ENCODE measurements at regions not wholly inside any gene's neighbourhood (a gene's known extent, or its start where the extent isn't known, plus 50 kb on each side); places are given as distances from the start of the nearest gene placed in this dataset.

DNA sequence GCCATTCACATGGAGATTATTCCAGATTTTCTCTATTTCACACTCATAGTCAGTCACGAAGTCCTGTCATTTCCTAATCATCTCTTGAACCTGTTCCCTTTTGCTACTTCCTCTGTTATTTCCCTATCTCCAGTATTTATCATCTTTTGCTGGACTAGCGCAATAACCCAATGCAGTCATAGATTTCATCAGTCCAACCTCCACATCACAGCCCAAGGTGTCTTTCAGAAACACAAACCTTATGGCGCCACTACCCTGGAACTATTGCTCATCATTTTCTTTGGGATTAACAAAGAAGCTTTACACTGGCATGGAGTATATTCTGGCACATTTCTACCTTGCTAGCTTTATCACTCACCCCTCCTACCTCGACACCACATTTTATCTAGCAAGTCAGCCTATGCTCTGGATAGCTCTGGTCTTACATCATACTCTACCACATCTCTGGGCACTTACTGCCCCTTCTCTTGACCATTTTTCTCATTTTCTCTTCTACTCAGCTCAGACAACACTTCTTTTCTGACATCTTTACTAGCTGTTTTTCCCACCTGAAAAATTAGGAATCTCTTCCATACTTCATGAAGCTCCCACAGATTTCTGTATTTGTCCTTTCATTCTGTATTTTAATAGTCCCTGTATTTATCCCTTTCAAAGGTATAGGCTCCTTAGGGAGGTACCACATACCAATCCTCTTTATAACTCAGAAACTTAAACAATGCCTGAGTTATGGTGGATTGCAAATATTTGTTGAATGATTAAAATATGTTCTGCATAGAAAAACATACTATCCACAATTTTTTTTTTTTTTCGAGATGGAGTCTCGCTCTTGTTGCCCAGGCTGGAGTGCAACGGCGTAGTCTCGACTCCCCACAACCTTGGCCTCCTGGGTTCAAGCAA lies 534.7 kb downstream of the KLF12 start:
- Histone ChIP-seq H3K4me3 (no peak overlapping the region), H3K27ac (no peak overlapping the region), H3K9me3 (ENCODE audit: low read depth, low read length) (no peaks in the 10 kb centered on the region), H3K9ac (ENCODE audit: insufficient read length) (no peak overlapping the region), H3K36me3 (ENCODE audit: insufficient read depth, low read length) (no peaks in the 10 kb centered on the region)
- DNase-seq (ENCODE audit: low read depth, low spot score) = no peak
- no peak for TF ChIP-seq EZH2 (IDR thresholded peaks at IDR 0.05)
- no peak for TF ChIP-seq FOXP2 (optimal IDR thresholded peaks at IDR 0.05; ENCODE audit: control extremely low read depth, extremely low read length, insufficient read depth)
- no peak for TF ChIP-seq POLR2AphosphoS5 (IDR thresholded peaks at IDR 0.05; ENCODE audit: borderline replicate concordance, low read depth, low read length)

GRCh38 chr13:73598020-73598712 lies 536.0 kb downstream of the KLF12 start:
- no peak for DNase-seq (ENCODE audit: low read depth, low spot score)
- Histone ChIP-seq H3K4me3 (no peak overlapping the region), H3K36me3 (ENCODE audit: insufficient read depth, low read length) (no peaks in the 10 kb centered on the region), H3K9me3 (ENCODE audit: low read depth, low read length) (no peaks in the 10 kb centered on the region), H3K9ac (ENCODE audit: insufficient read length) (no peak overlapping the region), H3K27ac (no peak overlapping the region)
- no peak for TF ChIP-seq FOXP2 (optimal IDR thresholded peaks at IDR 0.05; ENCODE audit: control extremely low read depth, extremely low read length, insufficient read depth)
- TF ChIP-seq EZH2 (IDR thresholded peaks at IDR 0.05) = no peak
- TF ChIP-seq POLR2AphosphoS5 (IDR thresholded peaks at IDR 0.05; ENCODE audit: borderline replicate concordance, low read depth, low read length) = no peak

DNA sequence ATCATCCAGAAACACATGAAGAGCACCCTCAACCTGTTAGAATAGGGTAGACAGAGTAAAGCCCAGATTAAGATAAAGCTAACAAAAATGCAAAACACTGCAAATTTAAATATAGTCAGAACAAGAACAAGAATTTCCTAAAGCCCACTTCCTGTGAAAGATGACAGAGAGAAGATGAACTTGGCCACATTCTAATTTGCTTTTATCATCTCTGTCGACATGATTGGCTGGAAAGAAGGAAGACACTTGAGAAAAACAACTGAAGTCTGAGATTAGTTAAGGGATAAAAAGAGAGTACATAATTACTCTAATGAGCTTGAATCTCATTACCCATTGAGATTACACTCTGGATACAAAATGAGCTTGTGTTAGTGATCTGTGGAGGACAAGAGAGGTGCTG lies 537.6 kb downstream of the KLF5 start:
- no peak for TF ChIP-seq EZH2 (IDR thresholded peaks at IDR 0.05)
- no peak for TF ChIP-seq FOXP2 (optimal IDR thresholded peaks at IDR 0.05; ENCODE audit: control extremely low read depth, extremely low read length, insufficient read depth)
- no peak for TF ChIP-seq POLR2AphosphoS5 (IDR thresholded peaks at IDR 0.05; ENCODE audit: borderline replicate concordance, low read depth, low read length)
- H3K4me3 ChIP-seq = no peak overlapping the region
- no peaks in the 10 kb centered on the region for H3K36me3 ChIP-seq (ENCODE audit: insufficient read depth, low read length)
- no peak overlapping the region for H3K9ac ChIP-seq (ENCODE audit: insufficient read length)
- no peaks in the 10 kb centered on the region for H3K9me3 ChIP-seq (ENCODE audit: low read depth, low read length)
- no peak overlapping the region for H3K27ac ChIP-seq
- no peak for DNase-seq (ENCODE audit: low read depth, low spot score)

DNA sequence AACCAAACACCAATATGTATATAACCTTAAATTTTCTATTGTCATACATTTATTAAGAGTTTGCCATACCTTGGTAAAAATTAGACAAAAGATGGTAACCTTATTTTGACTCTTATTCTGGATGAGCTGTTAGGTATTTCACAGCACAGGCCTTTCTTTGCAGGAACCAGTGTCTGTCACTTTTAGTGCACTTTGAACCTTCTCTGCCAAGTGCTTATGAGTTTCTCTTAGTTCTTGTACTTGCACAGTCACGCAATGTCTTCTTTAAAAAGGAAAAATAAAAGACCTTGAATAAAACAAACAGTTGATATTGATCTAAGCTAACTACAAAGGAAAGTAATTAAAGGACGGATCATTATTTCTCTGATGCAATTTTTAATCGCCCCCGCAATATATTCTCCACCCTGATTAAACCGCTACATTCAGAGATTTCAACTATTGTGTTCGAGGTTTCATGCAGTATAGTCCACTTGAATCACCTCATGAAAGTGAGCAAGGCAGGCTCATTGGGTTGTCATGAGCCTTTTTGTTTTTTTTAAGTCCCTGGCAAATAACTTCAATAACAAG lies 534.5 kb downstream of the KLF5 start:
- no peak overlapping the region for H3K27ac ChIP-seq
- H3K9ac ChIP-seq (ENCODE audit: insufficient read length) = no peak overlapping the region
- no peak for DNase-seq (ENCODE audit: low read depth, low spot score)
- H3K36me3 ChIP-seq (ENCODE audit: insufficient read depth, low read length) = no peaks in the 10 kb centered on the region
- TF ChIP-seq EZH2 (IDR thresholded peaks at IDR 0.05) = no peak
- TF ChIP-seq FOXP2 (optimal IDR thresholded peaks at IDR 0.05; ENCODE audit: control extremely low read depth, extremely low read length, insufficient read depth) = no peak
- TF ChIP-seq POLR2AphosphoS5 (IDR thresholded peaks at IDR 0.05; ENCODE audit: borderline replicate concordance, low read depth, low read length) = no peak
- no peaks in the 10 kb centered on the region for H3K9me3 ChIP-seq (ENCODE audit: low read depth, low read length)
- H3K4me3 ChIP-seq = no peak overlapping the region

DNA sequence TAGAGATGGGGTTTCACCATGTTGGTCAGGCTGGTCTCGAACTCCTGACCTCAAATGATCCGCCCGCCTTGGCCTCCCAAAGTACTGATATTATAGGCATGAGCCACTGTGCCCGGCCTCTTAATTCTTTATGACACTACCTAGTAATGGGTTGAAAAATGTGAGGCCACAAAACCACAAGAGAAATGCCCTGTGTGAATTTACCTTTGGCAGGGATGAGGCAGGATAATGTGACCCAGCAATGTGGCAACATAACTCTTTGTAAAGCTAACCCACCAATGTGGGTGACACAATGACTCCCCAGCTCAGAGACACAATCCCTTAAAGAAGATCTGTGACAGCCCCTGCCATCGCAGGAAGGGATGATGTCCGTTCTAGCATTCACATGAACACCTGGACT lies 533.1 kb downstream of the KLF5 start:
- Histone ChIP-seq H3K27ac (no peak overlapping the region), H3K4me3 (no peak overlapping the region), H3K9ac (ENCODE audit: insufficient read length) (no peak overlapping the region), H3K9me3 (ENCODE audit: low read depth, low read length) (no peaks in the 10 kb centered on the region), H3K36me3 (ENCODE audit: insufficient read depth, low read length) (no peaks in the 10 kb centered on the region)
- TF ChIP-seq FOXP2 (optimal IDR thresholded peaks at IDR 0.05; ENCODE audit: control extremely low read depth, extremely low read length, insufficient read depth) = no peak
- no peak for TF ChIP-seq POLR2AphosphoS5 (IDR thresholded peaks at IDR 0.05; ENCODE audit: borderline replicate concordance, low read depth, low read length)
- TF ChIP-seq EZH2 (IDR thresholded peaks at IDR 0.05) = no peak
- DNase-seq (ENCODE audit: low read depth, low spot score) = no peak

GRCh38 chr13:73590795-73591194 lies 532.0 kb downstream of the KLF5 start:
- H3K9me3 ChIP-seq (ENCODE audit: low read depth, low read length) = no peaks in the 10 kb centered on the region; the same call in 1 of the 2 replicates
- no peaks in the 10 kb centered on the region for H3K36me3 ChIP-seq (ENCODE audit: insufficient read depth, low read length)
- H3K27ac ChIP-seq = no peak overlapping the region
- TF ChIP-seq EZH2 (IDR thresholded peaks at IDR 0.05) = no peak
- TF ChIP-seq POLR2AphosphoS5 (IDR thresholded peaks at IDR 0.05; ENCODE audit: borderline replicate concordance, low read depth, low read length) = no peak
- TF ChIP-seq FOXP2 (optimal IDR thresholded peaks at IDR 0.05; ENCODE audit: control extremely low read depth, extremely low read length, insufficient read depth) = no peak
- no peak for DNase-seq (ENCODE audit: low read depth, low spot score)
- H3K9ac ChIP-seq (ENCODE audit: insufficient read length) = no peak overlapping the region
- H3K4me3 ChIP-seq = no peak overlapping the region

DNA sequence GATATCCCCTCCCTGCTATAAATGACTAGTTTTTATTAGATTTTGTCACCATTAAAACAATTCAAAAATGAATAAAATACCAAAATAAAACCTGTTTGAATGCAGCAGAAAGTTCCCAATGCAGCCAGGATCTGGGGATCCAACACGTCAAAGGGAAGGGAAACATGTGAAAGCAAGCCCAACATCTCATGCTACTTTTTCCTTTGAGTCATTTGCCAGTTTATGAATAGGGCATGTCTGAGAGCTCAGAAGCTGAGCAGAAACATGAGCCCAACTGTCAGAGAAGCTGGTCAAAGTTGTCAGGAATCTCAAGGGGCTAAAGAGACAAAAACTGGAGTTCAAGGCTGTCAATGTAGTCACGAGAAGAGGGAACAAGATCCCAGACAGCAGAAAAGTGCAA lies 526.4 kb downstream of the KLF5 start:
- Histone ChIP-seq H3K27ac (no peak overlapping the region), H3K4me3 (no peak overlapping the region), H3K9ac (ENCODE audit: insufficient read length) (no peak overlapping the region), H3K36me3 (ENCODE audit: insufficient read depth, low read length) (no peaks in the 10 kb centered on the region), H3K9me3 (ENCODE audit: low read depth, low read length) (no peaks in the 10 kb centered on the region; the same call in 1 of the 2 replicates)
- no peak for TF ChIP-seq FOXP2 (optimal IDR thresholded peaks at IDR 0.05; ENCODE audit: control extremely low read depth, extremely low read length, insufficient read depth)
- no peak for TF ChIP-seq EZH2 (IDR thresholded peaks at IDR 0.05)
- no peak for TF ChIP-seq POLR2AphosphoS5 (IDR thresholded peaks at IDR 0.05; ENCODE audit: borderline replicate concordance, low read depth, low read length)
- DNase-seq (ENCODE audit: low read depth, low spot score) = no peak

DNA sequence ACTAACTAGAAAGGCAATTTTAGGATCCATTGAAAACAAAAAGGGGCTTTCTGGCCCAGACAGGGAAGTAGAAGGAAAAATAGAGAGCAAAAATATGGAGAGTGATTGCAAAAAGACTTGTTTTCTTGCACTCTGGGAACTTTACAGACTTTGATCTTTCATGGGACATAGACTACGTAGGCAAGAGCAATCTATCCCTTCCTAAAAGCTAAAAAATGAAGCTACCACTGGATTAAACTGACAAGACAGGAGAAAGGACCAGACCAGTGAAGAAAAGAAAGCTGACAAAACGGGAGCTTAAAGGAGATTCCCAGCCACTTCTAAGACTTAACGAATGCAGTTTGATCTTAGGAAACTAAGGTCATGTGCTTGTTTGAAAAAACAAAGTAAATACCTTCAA lies 524.5 kb downstream of the KLF5 start:
- Histone ChIP-seq H3K9me3 (ENCODE audit: low read depth, low read length) (no peaks in the 10 kb centered on the region; the same call in 1 of the 2 replicates), H3K27ac (no peak overlapping the region), H3K36me3 (ENCODE audit: insufficient read depth, low read length) (no peaks in the 10 kb centered on the region), H3K9ac (ENCODE audit: insufficient read length) (no peak overlapping the region), H3K4me3 (no peak overlapping the region)
- TF ChIP-seq FOXP2 (optimal IDR thresholded peaks at IDR 0.05; ENCODE audit: control extremely low read depth, extremely low read length, insufficient read depth) = no peak
- no peak for DNase-seq (ENCODE audit: low read depth, low spot score)

All from SK-N-MC (cell line).